H1 (cell line): ENCODE measurements at regions not wholly inside any gene's neighbourhood (a gene's known extent, or its start where the extent isn't known, plus 50 kb on each side); places are given as distances from the start of the nearest gene placed in this dataset.

Experiments used
- HDAC6 ChIP-seq: IDR thresholded peaks from one replicate; pipeline ENCODE4 v1.7.1; 2012; ENCODE audit warnings: low read depth, mild to moderate bottlenecking, inconsistent platforms, low read length, moderate library complexity
- SIRT6 ChIP-seq: IDR thresholded peaks from one replicate; pipeline ENCODE4 v1.7.1; 2012; ENCODE audit warnings: low read length, inconsistent platforms
- SIX5 ChIP-seq: IDR thresholded peaks from 2 replicates; pipeline ENCODE4 v1.6.1; 2011; ENCODE audit warnings: mild to moderate bottlenecking, low read depth, low read length
- TCF12 ChIP-seq: IDR thresholded peaks from 2 replicates; pipeline ENCODE4 v1.6.1; 2011; ENCODE audit warnings: low read depth, mild to moderate bottlenecking, low read length

- no peak for TF ChIP-seq TCF12
- TF ChIP-seq SIRT6 = no peak
- no peak for TF ChIP-seq SIX5
- TF ChIP-seq HDAC6 = no peak
These were observed 91.5 kb upstream of the E2F3 start (continued) for GRCh38 chr6:20310185-20310584.
